Fibroblast of lung (primary cell): ENCODE measurements at regions not wholly inside any gene's neighbourhood (a gene's known extent, or its start where the extent isn't known, plus 50 kb on each side); places are given as distances from the start of the nearest gene placed in this dataset.

Source experiments
- EZH2 ChIP-seq: IDR thresholded peaks from 2 replicates; pipeline ENCODE4 v1.5.1; 2012; ENCODE audit warnings: low read length, control low read depth, mild to moderate bottlenecking; ENCODE audit errors: missing control alignments
- TF ChIP-seq, protein P1 (sequence below), 2 donors: IDR thresholded peaks in 1 of 2; conservative IDR thresholded peaks in 1 of 2; 1 replicate in 1 of 2; 2 replicates in 1 of 2; pipeline ENCODE4 v1.5.1; 2011 to 2012; ENCODE audit warnings: low read length in 2 of 2, control low read depth in 1 of 2, inconsistent platforms in 1 of 2, low read depth in 1 of 2, mild to moderate bottlenecking in 1 of 2

DNA sequence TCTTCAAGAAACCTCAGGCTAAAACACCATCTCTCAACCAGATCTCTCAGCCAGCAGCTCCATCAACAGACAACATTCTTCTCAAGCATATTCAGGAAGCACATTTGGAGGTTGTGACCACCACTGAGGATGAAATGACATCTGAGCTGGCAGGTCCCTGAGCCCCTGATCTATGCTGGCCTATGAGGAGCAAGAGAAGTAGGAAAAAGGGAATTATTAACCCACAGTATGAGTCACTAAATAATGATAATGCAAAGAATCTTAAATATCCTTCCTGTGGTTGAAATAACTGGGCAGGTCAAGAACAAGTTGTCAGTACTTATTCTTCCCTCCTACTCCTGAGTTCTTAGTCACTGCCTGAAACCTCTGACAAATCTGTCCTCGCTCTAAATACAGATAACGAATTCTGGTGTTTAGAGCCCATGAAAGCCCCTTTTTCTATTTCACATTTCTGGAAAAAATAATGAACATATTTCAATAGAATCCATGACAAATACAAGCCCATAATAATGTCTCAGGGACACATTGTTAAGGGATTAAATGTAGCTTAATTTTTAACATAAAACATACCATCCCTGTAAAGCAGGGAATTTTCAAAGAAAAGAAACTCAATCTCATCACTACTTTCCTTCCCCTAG is 225.8 kb upstream of the IRS2 start:
- TF ChIP-seq, protein P1, sequence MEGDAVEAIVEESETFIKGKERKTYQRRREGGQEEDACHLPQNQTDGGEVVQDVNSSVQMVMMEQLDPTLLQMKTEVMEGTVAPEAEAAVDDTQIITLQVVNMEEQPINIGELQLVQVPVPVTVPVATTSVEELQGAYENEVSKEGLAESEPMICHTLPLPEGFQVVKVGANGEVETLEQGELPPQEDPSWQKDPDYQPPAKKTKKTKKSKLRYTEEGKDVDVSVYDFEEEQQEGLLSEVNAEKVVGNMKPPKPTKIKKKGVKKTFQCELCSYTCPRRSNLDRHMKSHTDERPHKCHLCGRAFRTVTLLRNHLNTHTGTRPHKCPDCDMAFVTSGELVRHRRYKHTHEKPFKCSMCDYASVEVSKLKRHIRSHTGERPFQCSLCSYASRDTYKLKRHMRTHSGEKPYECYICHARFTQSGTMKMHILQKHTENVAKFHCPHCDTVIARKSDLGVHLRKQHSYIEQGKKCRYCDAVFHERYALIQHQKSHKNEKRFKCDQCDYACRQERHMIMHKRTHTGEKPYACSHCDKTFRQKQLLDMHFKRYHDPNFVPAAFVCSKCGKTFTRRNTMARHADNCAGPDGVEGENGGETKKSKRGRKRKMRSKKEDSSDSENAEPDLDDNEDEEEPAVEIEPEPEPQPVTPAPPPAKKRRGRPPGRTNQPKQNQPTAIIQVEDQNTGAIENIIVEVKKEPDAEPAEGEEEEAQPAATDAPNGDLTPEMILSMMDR (conservative IDR thresholded peaks at IDR 0.05 in 1 of 2, IDR thresholded peaks at IDR 0.05 in 1 of 2; ENCODE audit: low read depth in 1 of 2, low read length in 2 of 2): no peak
- TF ChIP-seq EZH2: no peak
